Erythroblast (primary cell): ENCODE measurements at regions not wholly inside any gene's neighbourhood (a gene's known extent, or its start where the extent isn't known, plus 50 kb on each side); places are given as distances from the start of the nearest gene placed in this dataset.
"Not testable (repeated sequence)": the region's sequence is repeated elsewhere in the genome, so short reads cannot be mapped to it uniquely, and the experiment has no call there.

Source experiments
- DNase-seq, 2 experiments: peaks; one replicate each; lab custom pipeline; 2025; lab: John Stamatoyannopoulos, UW
- GATA1 ChIP-seq: IDR thresholded peaks from 2 replicates; pipeline ENCODE4 v1.6.1; 2011; ENCODE audit warnings: low read depth, mild to moderate bottlenecking, control low read depth, low read length, moderate library complexity
- POLR2A ChIP-seq: IDR thresholded peaks from 2 replicates; pipeline ENCODE4 v1.6.1; 2011; ENCODE audit warnings: mild to moderate bottlenecking, low read length

DNA sequence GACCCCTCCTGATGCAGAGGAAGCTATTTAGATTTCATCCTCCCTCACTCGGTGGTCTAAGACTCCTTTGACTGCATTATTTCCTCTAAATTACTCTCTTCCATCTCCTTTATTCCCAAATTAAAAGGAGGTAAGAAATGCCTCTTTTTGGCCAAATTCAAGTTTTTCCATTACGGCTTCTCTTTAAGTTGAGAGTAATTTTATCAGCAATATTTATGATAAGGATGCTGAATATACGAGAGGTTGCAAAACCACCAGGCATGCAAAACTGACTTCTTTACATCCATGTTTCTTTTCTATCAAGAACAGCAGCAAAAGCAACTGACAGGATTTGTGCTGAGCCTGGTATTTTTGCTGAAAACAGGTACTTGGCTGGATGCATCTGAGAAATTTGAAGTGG lies 262.0 kb upstream of the RARB start:
- DNase-seq: no peak
- TF ChIP-seq GATA1 (no peak), POLR2A (no peak)

DNA sequence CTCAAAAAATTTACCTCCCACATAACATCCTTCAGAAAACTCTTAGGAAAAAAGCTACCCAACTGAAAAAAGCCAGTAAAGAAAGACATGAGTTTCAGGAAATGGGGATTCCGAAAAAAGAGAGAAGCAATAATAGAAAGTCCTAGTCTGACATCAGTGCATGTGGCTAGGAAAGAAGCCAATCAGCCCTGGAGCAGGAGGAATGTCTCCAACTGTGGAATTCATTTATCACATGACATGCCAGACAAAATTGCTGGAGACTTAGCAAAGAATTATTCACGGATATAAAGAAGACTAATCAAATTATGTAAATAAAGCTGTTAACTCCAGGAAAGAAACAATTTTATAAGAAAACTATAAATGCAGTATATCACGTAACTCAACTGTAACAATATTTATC lies 258.9 kb upstream of the RARB start:
- DNase-seq: no peak

DNA sequence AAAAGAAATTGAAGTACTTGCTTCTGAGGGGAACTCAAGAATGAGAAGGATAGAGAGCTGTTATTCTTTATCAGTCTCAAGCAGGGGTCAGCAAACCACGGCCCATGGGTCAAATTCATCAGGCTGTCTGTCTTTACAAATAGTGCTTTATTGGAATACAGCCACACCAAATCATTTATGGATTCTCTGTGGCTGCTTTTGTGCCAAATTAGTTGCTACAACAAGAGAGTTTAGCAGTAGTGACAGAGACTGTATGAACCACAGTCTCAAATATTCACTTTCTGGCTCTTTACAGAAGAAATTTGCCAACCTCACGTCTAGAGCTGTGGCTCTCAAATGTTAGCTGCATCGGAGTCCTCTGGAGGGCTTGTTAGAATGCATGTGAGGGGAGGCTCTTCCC lies 258.0 kb upstream of the RARB start:
- no peak for DNase-seq
- TF ChIP-seq GATA1 (no peak), POLR2A (no peak)

More for the DNA sequence above, 258.9 kb upstream of the RARB start:
- no peak for TF ChIP-seq POLR2A
- TF ChIP-seq GATA1: no peak

DNA sequence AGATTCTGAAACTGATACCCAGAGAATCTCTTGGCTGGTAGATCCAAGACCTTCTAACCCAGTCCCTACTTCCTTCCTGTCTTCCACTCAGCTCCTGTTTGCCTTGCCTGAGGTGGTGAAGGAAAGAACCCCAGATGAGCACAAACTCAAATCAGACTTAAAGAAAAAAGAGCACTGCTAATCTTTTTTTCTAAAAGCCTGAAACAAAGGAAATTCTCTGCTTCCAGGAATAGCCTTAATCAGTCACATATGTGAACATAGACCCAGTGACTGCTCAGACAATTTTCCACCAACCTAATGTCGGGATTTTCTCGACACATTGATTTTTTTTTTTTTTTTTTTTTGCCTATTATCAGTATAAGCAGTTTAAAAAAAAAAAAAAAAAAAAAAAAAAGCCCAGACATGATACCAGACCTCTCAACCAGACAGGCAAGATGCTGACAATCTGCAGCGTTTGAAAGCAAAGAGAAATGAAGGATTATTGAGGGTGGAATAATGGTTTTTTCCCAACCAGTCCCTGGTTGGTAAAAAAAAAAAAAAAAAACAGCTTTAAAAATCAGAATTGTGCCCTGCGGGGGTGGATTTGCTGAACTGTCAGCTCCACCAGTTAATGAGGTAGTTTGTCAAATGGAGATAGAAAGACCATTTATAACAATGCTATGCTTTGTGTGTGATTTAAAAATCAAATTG lies 256.8 kb upstream of the RARB start:
- no peak for TF ChIP-seq POLR2A
- TF ChIP-seq GATA1: no peak
- no peak for DNase-seq

DNA sequence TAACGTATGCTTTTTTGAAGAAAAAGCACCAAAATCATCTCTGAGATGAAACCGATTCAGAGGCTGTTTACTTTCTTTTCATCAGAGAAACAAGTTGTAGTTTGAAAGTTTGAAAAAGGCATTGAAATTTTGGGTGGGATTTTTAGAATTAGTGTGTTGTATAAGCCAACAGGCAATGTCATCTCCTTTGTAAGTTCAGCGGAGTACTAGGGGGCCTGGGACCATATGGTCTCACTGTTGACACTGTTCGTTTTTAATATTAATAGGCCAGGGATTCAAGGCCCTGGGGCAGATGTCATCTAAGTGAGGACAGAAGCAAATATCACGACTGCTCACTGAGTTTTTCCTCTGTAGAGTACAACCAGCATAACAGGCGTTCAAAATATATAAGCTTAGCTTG lies 256.2 kb upstream of the RARB start:
- DNase-seq: no peak

DNA sequence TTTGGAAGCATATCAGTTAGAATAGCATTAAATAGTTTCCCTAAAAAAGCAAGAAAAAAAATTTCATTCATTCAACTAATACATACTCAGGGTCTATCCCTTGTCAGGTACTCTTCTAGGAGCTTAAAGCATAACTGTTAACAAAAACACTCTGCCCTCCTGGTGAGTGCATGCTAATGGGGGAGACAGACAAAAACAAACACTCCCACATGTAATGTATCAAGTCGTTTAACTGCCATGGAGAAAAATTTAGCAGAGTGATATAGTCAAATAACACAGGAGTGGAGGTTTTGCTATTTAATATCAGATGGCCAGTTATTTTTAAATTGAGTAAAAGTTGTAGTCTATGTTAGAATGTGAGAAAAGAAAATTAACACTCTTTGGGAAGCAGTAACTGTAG lies 254.5 kb upstream of the RARB start:
- no peak for DNase-seq
- TF ChIP-seq POLR2A (no peak), GATA1 (no peak)

More for the DNA sequence above, 256.2 kb upstream of the RARB start:
- TF ChIP-seq POLR2A (no peak), GATA1 (no peak)

DNA sequence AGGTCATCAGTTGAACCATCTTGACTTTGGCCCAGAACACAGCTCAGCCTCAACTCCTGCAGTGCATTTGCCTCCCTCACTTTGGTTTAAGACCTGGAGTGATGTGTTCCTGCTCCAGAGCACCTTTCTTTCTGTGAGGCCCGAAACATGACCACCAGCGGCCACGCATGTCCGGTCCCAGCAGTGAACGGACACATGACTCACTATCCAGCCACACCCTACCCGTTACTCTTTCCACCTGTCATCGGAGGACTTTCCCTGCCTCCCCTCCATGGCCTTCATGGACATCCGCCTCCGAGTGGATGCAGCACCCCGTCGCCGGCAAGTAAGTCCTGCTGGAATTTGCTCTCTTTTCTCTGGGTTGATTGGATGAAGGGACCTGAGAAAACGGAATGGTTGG lies 253.8 kb upstream of the RARB start:
- no peak for DNase-seq
- no peak for TF ChIP-seq GATA1
- no peak for TF ChIP-seq POLR2A

DNA sequence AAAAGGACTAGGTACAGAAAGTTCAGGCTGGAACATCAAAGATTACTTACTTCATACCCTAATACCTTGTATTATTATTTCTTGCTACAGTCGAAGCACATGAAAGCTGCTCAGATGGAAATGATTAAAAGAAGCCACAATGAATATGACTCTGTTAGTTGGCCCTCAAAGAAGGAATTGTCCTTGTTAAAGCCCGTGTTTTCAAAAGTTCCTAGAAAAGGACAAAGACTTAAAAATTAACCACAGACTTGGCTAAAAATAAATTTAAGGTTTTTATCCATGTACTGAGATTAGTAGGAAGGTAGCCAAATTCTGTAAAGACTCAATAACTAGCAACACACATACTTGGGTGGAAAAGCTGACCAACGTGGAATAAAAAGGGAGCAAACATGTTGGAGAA lies 251.0 kb upstream of the RARB start:
- no peak for DNase-seq
- no peak for TF ChIP-seq POLR2A
- TF ChIP-seq GATA1: no peak

DNA sequence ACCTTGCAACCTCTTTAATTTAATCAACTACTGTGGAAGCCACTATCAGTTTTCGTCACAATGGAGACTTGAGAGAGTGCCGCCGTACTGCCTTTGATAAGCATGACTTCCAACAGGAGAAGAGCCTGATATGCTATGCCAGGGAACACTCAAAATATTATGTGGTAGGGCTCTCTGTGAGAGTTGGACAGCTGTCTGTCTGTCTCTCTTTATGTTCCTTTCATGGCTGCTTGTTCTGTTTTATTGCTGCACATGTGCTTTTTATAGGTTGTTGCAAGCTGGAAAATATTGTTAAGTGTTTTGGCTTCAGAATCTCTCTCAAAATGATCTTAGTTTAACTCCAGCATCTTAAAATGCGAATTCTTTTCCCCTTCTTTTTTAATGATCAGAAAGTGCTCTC lies 249.4 kb upstream of the RARB start:
- TF ChIP-seq GATA1 (no peak), POLR2A (no peak)
- no peak for DNase-seq

DNA sequence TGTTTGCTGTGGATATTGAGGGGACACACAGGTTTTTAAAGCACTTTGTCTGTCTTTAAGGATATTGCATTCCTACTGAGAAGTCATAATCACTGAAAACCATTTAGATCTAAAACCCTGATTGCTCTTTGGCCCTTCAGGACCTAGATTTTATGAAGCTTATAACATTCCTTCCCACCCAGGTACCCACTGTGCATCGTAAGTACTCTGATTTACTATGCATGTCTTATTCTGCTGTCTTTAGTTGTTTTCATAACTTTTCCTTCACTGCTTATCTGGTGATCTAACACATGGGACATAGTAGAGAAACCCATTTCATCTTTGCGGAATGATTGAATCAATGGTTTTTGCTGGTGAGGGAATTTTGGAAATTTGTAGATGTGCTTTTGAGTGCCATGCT lies 247.0 kb upstream of the RARB start:
- no peak for DNase-seq
- no peak for TF ChIP-seq POLR2A
- no peak for TF ChIP-seq GATA1

DNA sequence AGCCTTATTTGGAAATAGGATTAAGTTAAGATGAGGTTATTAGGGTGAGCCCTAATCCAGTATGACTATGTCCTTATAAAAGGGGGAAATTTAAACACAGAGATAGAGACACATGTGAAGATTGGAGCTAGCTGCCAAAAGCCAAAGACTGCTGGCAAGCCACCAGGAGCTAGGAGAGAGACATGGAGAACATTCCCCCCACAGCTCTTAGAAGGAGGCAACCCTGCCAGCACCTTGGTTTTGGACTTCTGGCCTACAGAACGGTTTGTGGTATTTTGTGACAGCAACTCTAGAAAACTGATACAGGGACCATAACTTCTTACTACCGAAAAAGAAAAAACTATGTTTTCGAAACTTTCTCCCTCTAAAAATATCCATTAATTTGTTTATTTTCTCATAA lies 245.3 kb upstream of the RARB start:
- no peak for DNase-seq
- TF ChIP-seq GATA1 (no peak), POLR2A (no peak)

DNA sequence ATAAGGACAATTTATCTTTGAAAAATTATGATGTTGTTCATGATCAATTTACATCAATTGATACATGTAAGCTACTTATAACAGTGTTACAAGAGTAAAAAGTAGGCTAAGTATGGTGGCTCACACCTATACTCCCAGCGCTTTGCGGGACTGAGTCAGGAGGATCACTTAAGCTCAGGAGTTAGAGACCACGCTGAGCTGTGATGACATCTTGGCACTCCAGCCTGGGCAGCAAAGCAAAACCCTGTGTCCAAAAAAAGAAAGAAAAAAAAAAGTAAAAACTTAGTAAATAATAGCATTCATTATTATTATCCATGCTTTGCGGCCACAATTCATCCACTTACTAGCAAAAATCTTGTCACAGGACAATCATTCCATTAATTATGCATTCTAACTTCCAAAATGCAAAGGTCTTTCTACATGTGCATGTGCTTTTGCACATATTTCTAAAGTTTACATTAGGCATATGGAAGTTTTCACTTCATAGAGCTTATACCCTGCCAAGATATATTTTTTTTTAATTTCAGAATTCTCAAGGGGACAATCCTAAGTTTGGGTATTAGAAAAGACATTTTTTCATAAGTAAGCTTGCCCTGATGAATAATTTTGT lies 243.3 kb upstream of the RARB start:
- TF ChIP-seq GATA1 (no peak), POLR2A (no peak)
- no peak for DNase-seq

DNA sequence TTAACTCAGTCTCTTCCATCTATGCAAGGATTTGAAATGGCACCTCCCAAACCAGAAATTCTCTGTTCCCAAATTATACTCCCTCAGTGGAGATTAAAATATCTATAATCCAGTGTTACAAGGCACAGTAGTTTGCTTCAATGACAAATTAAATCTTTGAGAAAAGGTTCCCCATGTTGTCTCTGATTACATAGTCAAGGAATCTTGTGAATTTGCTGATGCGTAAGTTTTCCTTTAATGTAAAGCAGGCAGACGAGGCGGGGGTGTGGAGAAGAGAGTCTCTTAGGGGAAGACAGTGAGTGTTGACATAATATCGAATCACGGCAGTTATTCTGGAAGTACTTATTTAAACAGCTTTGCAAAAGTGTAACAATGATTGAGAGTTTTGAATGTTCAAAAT lies 236.4 kb upstream of the RARB start:
- DNase-seq: no peak
- TF ChIP-seq GATA1 (no peak), POLR2A (no peak)

DNA sequence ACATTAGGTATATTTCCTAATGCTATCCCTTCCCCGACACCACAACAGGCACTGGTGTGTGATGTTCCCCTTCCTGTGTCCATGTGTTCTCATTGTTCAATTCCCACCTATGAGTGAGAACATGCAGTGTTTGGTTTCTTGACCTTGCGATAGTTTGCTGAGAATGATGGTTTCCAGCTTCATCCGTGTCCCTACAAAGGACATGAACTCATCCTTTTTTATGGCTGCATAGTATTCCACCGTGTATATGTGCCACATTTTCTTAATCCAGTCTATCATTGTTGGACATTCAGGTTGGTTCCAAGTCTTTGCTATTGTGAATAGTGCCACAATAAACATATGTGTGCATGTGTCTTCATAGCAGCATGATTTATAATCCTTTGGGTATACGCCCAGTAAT lies 228.5 kb upstream of the RARB start:
- not testable (repeated sequence) for DNase-seq

DNA sequence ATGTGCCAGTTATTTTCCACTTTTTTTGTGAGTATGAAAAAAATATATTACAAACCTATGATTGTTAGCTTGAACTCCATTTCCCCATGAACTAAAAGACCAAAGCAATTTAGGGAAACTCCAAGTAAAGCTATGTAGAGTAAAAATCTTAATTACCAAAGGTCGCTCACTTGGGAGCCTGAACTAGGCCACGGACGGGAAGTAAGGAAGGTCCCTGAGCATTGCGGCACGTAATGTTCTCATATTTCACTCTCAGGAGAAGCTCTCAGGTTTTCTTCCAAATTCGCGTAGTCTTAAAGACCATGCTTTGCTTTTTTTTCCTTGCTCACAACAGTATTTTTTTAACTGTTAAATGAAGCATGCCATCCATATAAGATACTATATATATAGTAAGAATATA lies 215.3 kb upstream of the RARB start:
- DNase-seq: no peak
- TF ChIP-seq POLR2A (no peak), GATA1 (no peak)
